ENCODE measurements at regions not wholly inside any gene's neighbourhood (a gene's known extent, or its start where the extent isn't known, plus 50 kb on each side); places are given as distances from the start of the nearest gene placed in this dataset.
"Not testable (repeated sequence)": the region's sequence is repeated elsewhere in the genome, so short reads cannot be mapped to it uniquely, and the experiment has no call there.

- DNase-seq (ENCODE audit: low read depth in 3 of 3): no peak
Observed at GRCh38 chr2:124967325-124967724, 942.2 kb downstream of the CNTNAP5 start.

- no peak for DNase-seq (ENCODE audit: low read depth in 3 of 3)
Observed at GRCh38 chr2:124970030-124970429, 944.9 kb downstream of the CNTNAP5 start.

GRCh38 chr2:124973396-124973795 is 948.3 kb downstream of the CNTNAP5 start:
- no peak for DNase-seq (ENCODE audit: low read depth in 3 of 3)

GRCh38 chr2:124975224-124975623 is 950.1 kb downstream of the CNTNAP5 start:
- no peak for DNase-seq (ENCODE audit: low read depth in 3 of 3)

GRCh38 chr2:124975648-124976047 is 950.6 kb downstream of the CNTNAP5 start:
- DNase-seq (ENCODE audit: low read depth in 3 of 3): no peak

- no peak for DNase-seq (ENCODE audit: low read depth in 3 of 3)
Observed at GRCh38 chr2:124978597-124978996, 953.5 kb downstream of the CNTNAP5 start.

GRCh38 chr2:124983595-124983994 is 958.5 kb downstream of the CNTNAP5 start:
- DNase-seq (ENCODE audit: low read depth in 3 of 3): no peak

- DNase-seq (ENCODE audit: low read depth in 3 of 3): no peak
Observed at GRCh38 chr2:124985270-124985669, 960.2 kb downstream of the CNTNAP5 start.

- no peak for DNase-seq (ENCODE audit: low read depth in 3 of 3)
Observed at GRCh38 chr2:124986136-124986535, 961.0 kb downstream of the CNTNAP5 start.

GRCh38 chr2:124986870-124987269 is 961.8 kb downstream of the CNTNAP5 start:
- DNase-seq (ENCODE audit: low read depth in 3 of 3): not testable (repeated sequence)

- not testable (repeated sequence) for DNase-seq (ENCODE audit: low read depth in 3 of 3)
Observed at GRCh38 chr2:124987436-124987835, 962.3 kb downstream of the CNTNAP5 start.

- DNase-seq (ENCODE audit: low read depth in 3 of 3): no peak
Observed at GRCh38 chr2:124988111-124988510, 963.0 kb downstream of the CNTNAP5 start.

- DNase-seq (ENCODE audit: low read depth in 3 of 3): no peak
Observed at GRCh38 chr2:124988794-124989193, 963.7 kb downstream of the CNTNAP5 start.

- no peak for DNase-seq (ENCODE audit: low read depth in 3 of 3)
Observed at GRCh38 chr2:124993809-124994208, 968.7 kb downstream of the CNTNAP5 start.

- no peak for DNase-seq (ENCODE audit: low read depth in 3 of 3)
Observed at GRCh38 chr2:124995185-124995912, 970.3 kb downstream of the CNTNAP5 start.

- DNase-seq (ENCODE audit: low read depth in 3 of 3): no peak
Observed at GRCh38 chr2:124996406-124996805, 971.3 kb downstream of the CNTNAP5 start.

GRCh38 chr2:124999906-125000305 is 974.8 kb downstream of the CNTNAP5 start:
- DNase-seq (ENCODE audit: low read depth in 3 of 3): no peak

- no peak for DNase-seq (ENCODE audit: low read depth in 3 of 3)
Observed at GRCh38 chr2:125004106-125004800, 979.2 kb downstream of the CNTNAP5 start.

GRCh38 chr2:125006676-125007075 is 981.6 kb downstream of the CNTNAP5 start:
- no peak for DNase-seq (ENCODE audit: low read depth in 3 of 3)

- not testable (repeated sequence) for DNase-seq (ENCODE audit: low read depth in 3 of 3)
Observed at GRCh38 chr2:125028721-125029120, 1003.6 kb downstream of the CNTNAP5 start.

GRCh38 chr2:125033871-125034270 is 1008.8 kb downstream of the CNTNAP5 start:
- no peak for DNase-seq (ENCODE audit: low read depth in 3 of 3)

- DNase-seq (ENCODE audit: low read depth in 3 of 3): no peak
Observed at GRCh38 chr2:125037135-125037653, 1012.1 kb downstream of the CNTNAP5 start.

- no peak for DNase-seq (ENCODE audit: low read depth in 3 of 3)
Observed at GRCh38 chr2:125041846-125042245, 1016.8 kb downstream of the CNTNAP5 start.
